Central memory CD8-positive, alpha-beta T cell (primary cell): ENCODE measurements at regions not wholly inside any gene's neighbourhood (a gene's known extent, or its start where the extent isn't known, plus 50 kb on each side); places are given as distances from the start of the nearest gene placed in this dataset.

Source experiments
- ATAC-seq: fragments of 150-1000 bp; cut with Tn5 transposase; replicated peaks from 2 replicates; pipeline ENCODE4 v1.10.0; 2022; ENCODE audit warnings: mild to moderate bottlenecking, moderate FRiP score, moderate number of reproducible peaks; ENCODE audit not compliant: poor library complexity, severe bottlenecking; ENCODE audit errors: extremely low read depth
- DNase-seq, 2 donors: peaks; one replicate each; pipeline ENCODE4 v3.0.0; 2021; ENCODE audit warnings: low spot score in 2 of 2
- H3K27ac Mint-ChIP-seq: one replicate; pipeline ENCODE4 v1.8.0; 2022; ENCODE audit warnings: low read depth, mild to moderate bottlenecking, moderate library complexity, mixed read lengths
- H3K27me3 Mint-ChIP-seq: one replicate; pipeline ENCODE4 v1.8.0; 2022; ENCODE audit warnings: mixed read lengths
- H3K36me3 Mint-ChIP-seq: one replicate; pipeline ENCODE4 v1.8.0; 2022; ENCODE audit warnings: mild to moderate bottlenecking, moderate library complexity, mixed read lengths; ENCODE audit not compliant: insufficient read depth
- H3K4me1 Mint-ChIP-seq: one replicate; pipeline ENCODE4 v1.8.0; 2022; ENCODE audit warnings: mixed read lengths
- H3K4me3 Mint-ChIP-seq: one replicate; pipeline ENCODE4 v1.8.0; 2022; ENCODE audit warnings: mild to moderate bottlenecking, moderate library complexity, mixed read lengths
- H3K9me3 Mint-ChIP-seq: one replicate; pipeline ENCODE4 v1.8.0; 2022; ENCODE audit warnings: mixed read lengths

GRCh38 chr5:4113426-4113825, 517.8 kb downstream of the IRX1 start:
- DNase-seq: no peak
- H3K4me1 Mint-ChIP-seq: no peaks in the 10 kb centered on the region
- ATAC-seq: no peak
- H3K36me3 Mint-ChIP-seq: no peaks in the 10 kb centered on the region
- H3K27me3 Mint-ChIP-seq: no peaks in the 10 kb centered on the region
- H3K27ac Mint-ChIP-seq: no peak overlapping the region
- H3K9me3 Mint-ChIP-seq: peaks cover 5% of the 10 kb centered on the region
- no peak overlapping the region for H3K4me3 Mint-ChIP-seq

DNA sequence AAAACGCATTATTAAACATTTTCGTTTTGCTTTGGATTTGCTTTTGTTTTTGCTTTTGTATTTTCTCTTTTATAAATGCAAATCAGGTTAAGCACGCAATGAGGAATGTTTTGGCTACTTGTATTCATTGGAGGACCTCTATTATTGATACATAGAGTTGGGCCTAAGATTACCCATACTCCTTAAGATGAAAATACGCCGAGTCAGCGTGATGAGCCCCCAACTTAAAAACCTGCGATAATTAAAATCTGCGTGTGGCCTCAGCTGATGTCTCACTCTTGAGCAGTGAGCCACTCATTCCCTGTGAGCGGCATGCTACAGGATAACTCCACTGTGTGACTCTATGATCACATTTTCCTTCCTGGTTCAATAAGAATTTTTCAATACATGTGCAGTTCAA, 518.3 kb downstream of the IRX1 start:
- no peaks in the 10 kb centered on the region for H3K4me1 Mint-ChIP-seq

DNA sequence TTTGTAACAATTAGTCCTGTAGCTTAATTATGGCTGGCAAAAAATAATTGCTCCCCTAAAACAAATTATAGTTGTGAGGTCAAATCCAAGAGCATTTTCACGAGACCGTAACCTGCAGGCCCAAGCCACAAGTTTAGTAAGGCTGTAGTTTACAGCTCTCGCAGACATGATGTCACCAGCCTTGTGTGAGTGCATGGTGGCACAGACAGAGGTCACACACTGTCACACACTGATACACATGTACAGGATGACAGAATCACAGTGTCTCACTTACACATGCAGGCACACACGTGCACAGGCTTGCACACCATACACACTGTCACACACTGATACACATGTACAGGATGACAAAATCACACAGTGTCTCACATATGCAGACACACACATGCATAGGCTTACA, 518.8 kb downstream of the IRX1 start:
- H3K9me3 Mint-ChIP-seq: peaks cover 7% of the 10 kb centered on the region
- DNase-seq (no peak), ATAC-seq (no peak)
- no peaks in the 10 kb centered on the region for H3K4me1 Mint-ChIP-seq
- no peak overlapping the region for H3K27ac Mint-ChIP-seq
- H3K36me3 Mint-ChIP-seq: no peaks in the 10 kb centered on the region
- no peak overlapping the region for H3K4me3 Mint-ChIP-seq
- H3K27me3 Mint-ChIP-seq: no peaks in the 10 kb centered on the region

More for the DNA sequence above, 518.3 kb downstream of the IRX1 start:
- ATAC-seq (no peak), DNase-seq (no peak)
- no peak overlapping the region for H3K4me3 Mint-ChIP-seq
- H3K27ac Mint-ChIP-seq: no peak overlapping the region
- peaks cover 5% of the 10 kb centered on the region for H3K9me3 Mint-ChIP-seq
- no peaks in the 10 kb centered on the region for H3K36me3 Mint-ChIP-seq
- no peaks in the 10 kb centered on the region for H3K27me3 Mint-ChIP-seq

DNA sequence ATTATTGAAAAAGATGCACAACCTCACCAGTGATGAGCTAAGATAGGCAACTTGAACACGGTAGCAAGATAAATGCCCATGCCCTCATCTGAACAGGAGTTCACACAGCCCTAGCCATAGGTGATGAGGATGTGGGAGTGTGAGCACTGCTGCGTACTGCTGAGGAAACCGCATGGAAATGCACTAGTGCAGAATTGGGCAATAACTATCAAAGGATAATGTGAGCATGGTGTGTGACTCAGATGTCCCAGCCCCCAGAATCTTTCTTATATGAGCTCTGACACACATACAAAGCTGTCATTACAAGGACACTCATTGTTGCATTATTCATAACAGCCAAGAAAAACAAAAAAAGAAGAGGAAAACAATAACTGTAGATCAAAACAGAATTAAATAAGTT, 521.2 kb downstream of the IRX1 start:
- H3K9me3 Mint-ChIP-seq: peaks cover 22% of the 10 kb centered on the region

GRCh38 chr5:4124221-4124970, 528.8 kb downstream of the IRX1 start:
- Mint-ChIP-seq H3K4me1 (no peaks in the 10 kb centered on the region), H3K27ac (no peak overlapping the region), H3K4me3 (no peak overlapping the region), H3K36me3 (no peaks in the 10 kb centered on the region), H3K9me3 (peaks cover 42% of the 10 kb centered on the region), H3K27me3 (no peaks in the 10 kb centered on the region)
- no peak for DNase-seq
- no peak for ATAC-seq

More for the DNA sequence above, 521.2 kb downstream of the IRX1 start:
- no peaks in the 10 kb centered on the region for H3K27me3 Mint-ChIP-seq
- H3K4me1 Mint-ChIP-seq: no peaks in the 10 kb centered on the region
- ATAC-seq (no peak), DNase-seq (no peak)
- H3K27ac Mint-ChIP-seq: no peak overlapping the region
- H3K4me3 Mint-ChIP-seq: no peak overlapping the region
- no peaks in the 10 kb centered on the region for H3K36me3 Mint-ChIP-seq

DNA sequence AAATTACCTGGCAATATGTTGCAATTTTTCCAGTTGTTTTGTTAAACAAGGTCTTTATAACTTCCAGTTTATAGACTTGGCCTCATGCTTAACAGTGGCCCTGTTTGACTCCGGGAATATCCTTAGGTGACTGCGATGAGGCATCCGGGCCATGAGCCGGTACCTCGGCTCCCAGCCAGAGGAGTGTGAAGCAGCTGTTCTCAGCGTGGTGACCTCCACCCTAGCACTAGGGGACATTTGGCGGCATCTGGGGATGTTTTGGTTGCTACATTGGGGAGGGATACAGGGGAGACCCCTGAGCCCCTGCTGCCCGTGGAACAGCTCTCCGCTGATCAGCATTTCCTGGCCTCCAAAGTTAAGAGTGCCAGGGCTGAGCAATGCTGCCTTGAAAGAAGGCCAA, 533.4 kb downstream of the IRX1 start:
- Mint-ChIP-seq H3K4me1 (no peaks in the 10 kb centered on the region), H3K27me3 (no peaks in the 10 kb centered on the region), H3K9me3 (peaks cover 20% of the 10 kb centered on the region), H3K4me3 (no peak overlapping the region), H3K27ac (no peak overlapping the region), H3K36me3 (no peaks in the 10 kb centered on the region)
- ATAC-seq (no peak), DNase-seq (no peak)

DNA sequence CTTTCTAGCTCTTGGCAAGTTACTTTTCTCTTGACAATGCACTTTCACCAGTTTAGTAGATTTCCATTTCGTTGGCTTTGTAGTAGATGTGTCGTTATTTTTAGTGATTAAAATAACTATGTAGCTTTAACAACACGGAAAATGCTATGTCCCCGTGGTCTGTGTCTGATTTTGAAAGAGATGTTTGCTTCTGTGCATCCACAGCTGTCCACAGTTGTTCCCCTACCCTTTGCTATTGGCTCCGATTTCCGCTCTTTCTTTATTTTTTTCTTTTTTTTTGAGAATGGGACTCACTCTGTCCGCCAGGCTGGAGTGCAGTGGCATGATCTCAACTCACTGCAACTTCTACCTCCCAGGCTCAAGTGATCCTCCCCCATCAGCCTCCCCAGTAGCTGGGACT, 533.9 kb downstream of the IRX1 start:
- Mint-ChIP-seq H3K36me3 (no peaks in the 10 kb centered on the region), H3K4me3 (no peak overlapping the region), H3K9me3 (peaks cover 15% of the 10 kb centered on the region), H3K27me3 (no peaks in the 10 kb centered on the region), H3K4me1 (no peaks in the 10 kb centered on the region), H3K27ac (no peak overlapping the region)
- ATAC-seq: no peak
- no peak for DNase-seq

DNA sequence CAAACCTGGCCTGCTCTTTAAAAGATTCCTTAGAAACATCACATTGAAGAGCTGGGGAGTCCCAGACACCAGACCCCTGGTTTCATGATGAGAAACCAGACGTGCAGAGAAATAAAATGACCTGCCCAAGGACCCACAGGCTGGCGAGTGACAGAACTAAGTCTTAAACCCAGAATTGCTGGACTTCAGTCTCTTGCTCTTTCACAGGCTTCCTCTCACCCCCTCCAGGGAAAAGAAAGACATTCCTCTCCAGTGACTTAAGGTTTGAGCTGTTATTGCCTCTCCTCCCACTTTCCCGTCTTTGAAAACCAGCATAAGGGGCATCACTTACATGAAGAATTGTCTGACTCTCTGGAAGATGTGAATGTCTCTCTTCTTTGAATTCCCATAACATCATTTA, 535.2 kb downstream of the IRX1 start:
- Mint-ChIP-seq H3K4me1 (no peaks in the 10 kb centered on the region), H3K27me3 (no peaks in the 10 kb centered on the region), H3K9me3 (peaks cover 6% of the 10 kb centered on the region), H3K27ac (no peak overlapping the region), H3K36me3 (no peaks in the 10 kb centered on the region), H3K4me3 (no peak overlapping the region)
- ATAC-seq: no peak
- DNase-seq: no peak

DNA sequence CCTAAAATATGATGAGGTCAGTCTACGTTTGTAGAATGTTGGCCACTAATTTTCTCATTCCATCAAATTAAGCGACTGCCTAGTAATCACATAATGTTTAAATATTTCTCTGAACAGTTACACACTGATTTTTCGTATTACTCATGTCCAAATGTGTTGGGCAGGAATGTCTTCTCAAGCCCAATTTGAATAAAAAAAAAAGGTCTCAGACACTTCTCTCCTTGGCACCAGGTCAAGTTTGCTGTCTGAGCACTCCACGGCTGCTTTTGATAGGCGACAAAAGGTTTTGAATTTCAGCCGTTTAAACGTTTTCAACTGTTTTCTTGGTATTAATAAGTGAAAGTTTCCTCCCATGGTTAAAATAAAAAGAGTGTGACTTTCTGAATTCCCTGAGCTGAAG, 542.1 kb downstream of the IRX1 start:
- Mint-ChIP-seq H3K36me3 (peaks cover 2% of the 10 kb centered on the region), H3K27me3 (no peaks in the 10 kb centered on the region), H3K9me3 (peaks cover 22% of the 10 kb centered on the region), H3K27ac (no peak overlapping the region), H3K4me3 (no peak overlapping the region), H3K4me1 (no peaks in the 10 kb centered on the region)
- ATAC-seq (no peak), DNase-seq (no peak)

DNA sequence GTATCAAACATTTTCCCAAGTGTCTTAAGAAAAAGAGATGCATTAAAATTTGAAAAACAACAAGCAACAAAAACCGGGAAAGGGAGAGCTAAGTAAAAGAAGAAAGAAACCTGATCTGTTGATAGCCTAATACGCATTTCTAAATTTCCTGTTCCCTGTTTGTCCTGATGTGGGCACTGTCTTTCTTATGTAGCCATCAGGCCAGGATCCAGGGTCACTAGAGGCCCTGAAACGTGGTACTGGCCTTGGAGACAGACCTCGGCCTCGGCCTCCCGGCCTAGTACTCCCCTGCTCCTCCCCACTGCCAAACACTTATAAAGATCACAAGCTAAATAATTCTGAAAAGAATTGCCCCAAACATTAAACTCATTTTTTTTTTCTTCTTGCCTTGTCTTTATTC, 547.2 kb downstream of the IRX1 start:
- no peak overlapping the region for H3K4me3 Mint-ChIP-seq
- H3K36me3 Mint-ChIP-seq: peaks cover 2% of the 10 kb centered on the region
- H3K9me3 Mint-ChIP-seq: peaks cover 28% of the 10 kb centered on the region
- H3K27me3 Mint-ChIP-seq: no peaks in the 10 kb centered on the region
- H3K27ac Mint-ChIP-seq: no peak overlapping the region
- no peak for DNase-seq
- H3K4me1 Mint-ChIP-seq: no peaks in the 10 kb centered on the region
- no peak for ATAC-seq

DNA sequence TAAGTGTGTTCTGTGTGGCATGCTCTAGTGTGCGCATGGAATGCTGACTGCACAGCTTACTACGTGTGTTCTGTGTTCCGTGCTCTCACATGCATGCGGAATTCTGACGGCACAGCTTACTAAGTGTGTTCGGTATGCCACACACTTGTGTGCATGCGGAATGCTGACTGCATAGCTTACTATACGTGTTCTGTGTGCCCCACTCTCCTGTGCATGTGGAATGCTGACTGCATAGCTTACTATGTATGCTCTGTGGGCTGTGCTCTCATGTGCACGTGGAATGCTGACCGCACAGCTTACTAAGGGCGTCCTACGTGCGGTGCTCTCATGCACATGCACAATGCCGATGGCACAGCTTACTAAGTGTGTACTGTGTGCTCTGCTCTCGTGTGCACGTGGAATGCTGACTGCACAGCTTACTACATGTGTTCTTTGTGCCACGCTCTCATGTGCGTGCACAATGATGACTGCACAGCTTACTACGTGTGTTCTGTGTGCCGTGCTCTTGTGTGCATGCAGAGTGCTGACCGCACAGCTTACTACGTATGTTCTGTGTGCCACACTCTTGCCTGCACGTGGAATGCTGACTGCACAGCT, 548.9 kb downstream of the IRX1 start:
- H3K4me1 Mint-ChIP-seq: no peaks in the 10 kb centered on the region
- H3K9me3 Mint-ChIP-seq: peaks cover 17% of the 10 kb centered on the region
- H3K27ac Mint-ChIP-seq: no peak overlapping the region
- H3K27me3 Mint-ChIP-seq: no peaks in the 10 kb centered on the region
- H3K36me3 Mint-ChIP-seq: peaks cover 2% of the 10 kb centered on the region
- ATAC-seq: no peak
- H3K4me3 Mint-ChIP-seq: no peak overlapping the region
- no peak for DNase-seq

GRCh38 chr5:4145511-4145910, 549.9 kb downstream of the IRX1 start:
- H3K4me3 Mint-ChIP-seq: no peak overlapping the region
- no peak for DNase-seq
- no peak overlapping the region for H3K27ac Mint-ChIP-seq
- ATAC-seq: no peak
- H3K36me3 Mint-ChIP-seq: no peaks in the 10 kb centered on the region
- peaks cover 7% of the 10 kb centered on the region for H3K9me3 Mint-ChIP-seq
- H3K4me1 Mint-ChIP-seq: no peaks in the 10 kb centered on the region
- no peaks in the 10 kb centered on the region for H3K27me3 Mint-ChIP-seq

DNA sequence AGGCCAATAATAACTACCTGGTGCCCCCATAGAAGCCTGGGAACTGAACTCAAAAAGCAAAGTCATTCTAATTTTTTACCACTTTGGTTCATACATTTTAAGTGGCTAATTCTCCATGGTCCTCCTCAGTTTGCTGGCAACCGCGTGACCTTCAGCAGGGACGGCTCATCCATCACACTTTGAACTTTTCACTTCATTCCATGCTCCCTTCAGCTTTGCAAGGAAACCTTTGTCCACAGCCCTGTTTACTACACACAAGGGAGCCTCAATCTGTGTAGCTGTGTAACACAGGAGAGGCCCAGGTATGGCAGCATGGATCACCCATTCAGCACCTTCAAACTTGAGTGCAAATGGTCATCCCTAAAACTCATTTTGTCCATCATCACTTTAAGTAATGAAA, 552.4 kb downstream of the IRX1 start:
- ATAC-seq (no peak), DNase-seq (no peak)
- Mint-ChIP-seq H3K27ac (no peak overlapping the region), H3K4me3 (no peak overlapping the region), H3K36me3 (no peaks in the 10 kb centered on the region), H3K27me3 (no peaks in the 10 kb centered on the region), H3K4me1 (no peaks in the 10 kb centered on the region), H3K9me3 (peaks cover 3% of the 10 kb centered on the region)
